ENCODE measurements at regions not wholly inside any gene's neighbourhood (a gene's known extent, or its start where the extent isn't known, plus 50 kb on each side); places are given as distances from the start of the nearest gene placed in this dataset.
"Not testable (repeated sequence)": the region's sequence is repeated elsewhere in the genome, so short reads cannot be mapped to it uniquely, and the experiment has no call there.

- no peaks in the 10 kb centered on the region for H3K9me3 ChIP-seq (ENCODE audit: low read depth, low read length)
- no peak overlapping the region for H3K9ac ChIP-seq (ENCODE audit: insufficient read length)
- DNase-seq (ENCODE audit: low read depth, low spot score) = no peak
- H3K27ac ChIP-seq = no peak overlapping the region
- no peaks in the 10 kb centered on the region for H3K36me3 ChIP-seq (ENCODE audit: insufficient read depth, low read length)
- H3K4me3 ChIP-seq = no peak overlapping the region
- no peak for TF ChIP-seq POLR2AphosphoS5 (IDR thresholded peaks at IDR 0.05; ENCODE audit: borderline replicate concordance, low read depth, low read length)
- TF ChIP-seq EZH2 (IDR thresholded peaks at IDR 0.05) = no peak
- no peak for TF ChIP-seq FOXP2 (optimal IDR thresholded peaks at IDR 0.05; ENCODE audit: control extremely low read depth, extremely low read length, insufficient read depth)
Observed at GRCh38 chr11:92451063-92451462, 226.4 kb downstream of the FAT3 start.

DNA sequence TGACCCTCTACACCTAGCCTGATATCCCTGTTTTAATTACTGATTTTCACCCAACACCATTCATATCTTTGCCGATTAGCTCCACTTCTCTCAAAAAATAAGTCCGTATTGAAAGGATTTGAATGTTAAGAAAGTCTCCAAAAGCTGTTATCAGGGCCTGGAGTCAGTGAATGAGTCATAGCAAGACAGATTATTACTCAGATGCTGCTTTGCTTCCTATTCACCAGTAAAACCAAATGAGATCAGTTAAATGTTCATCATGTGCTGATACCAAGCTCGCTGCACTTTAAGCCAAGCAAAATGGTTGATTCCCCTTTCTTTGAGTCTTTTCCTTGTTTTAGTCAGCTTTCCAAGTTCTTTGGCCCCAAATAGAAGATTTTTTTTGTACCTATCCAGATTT is 228.4 kb downstream of the FAT3 start:
- no peaks in the 10 kb centered on the region for H3K36me3 ChIP-seq (ENCODE audit: insufficient read depth, low read length)
- no peak overlapping the region for H3K9ac ChIP-seq (ENCODE audit: insufficient read length)
- TF ChIP-seq EZH2 (IDR thresholded peaks at IDR 0.05) (no peak), FOXP2 (optimal IDR thresholded peaks at IDR 0.05; ENCODE audit: control extremely low read depth, extremely low read length, insufficient read depth) (no peak), POLR2AphosphoS5 (IDR thresholded peaks at IDR 0.05; ENCODE audit: borderline replicate concordance, low read depth, low read length) (no peak)
- H3K4me3 ChIP-seq = no peak overlapping the region
- H3K9me3 ChIP-seq (ENCODE audit: low read depth, low read length) = no peaks in the 10 kb centered on the region
- H3K27ac ChIP-seq = no peak overlapping the region
- DNase-seq (ENCODE audit: low read depth, low spot score) = no peak

DNA sequence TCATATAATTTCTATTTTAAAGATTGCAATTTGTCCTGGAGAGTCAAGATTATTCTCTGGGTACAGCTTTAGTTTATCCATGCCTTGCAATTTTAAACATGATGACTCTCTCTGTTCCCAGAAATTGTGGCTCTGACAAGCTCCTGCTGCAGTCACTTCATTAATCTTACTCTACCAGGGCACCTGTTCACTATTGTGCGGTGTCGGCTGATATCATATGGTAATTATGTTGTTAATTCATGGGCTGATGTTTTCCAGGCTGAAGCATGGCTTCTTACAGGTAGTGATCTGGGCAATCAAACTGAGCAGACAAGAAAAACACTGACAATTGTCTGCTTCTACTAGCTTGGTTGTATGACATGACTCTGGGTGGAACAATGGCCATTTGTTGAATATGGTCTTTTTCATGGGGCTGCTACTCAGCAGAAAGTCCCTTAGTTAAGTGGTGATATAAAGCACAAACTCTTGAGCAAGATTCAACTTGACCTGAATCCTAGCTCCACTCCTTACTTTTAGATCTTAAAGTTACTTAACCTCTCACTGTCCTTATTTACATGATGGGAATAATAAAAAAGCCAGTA is 230.7 kb downstream of the FAT3 start:
- no peaks in the 10 kb centered on the region for H3K36me3 ChIP-seq (ENCODE audit: insufficient read depth, low read length)
- no peaks in the 10 kb centered on the region for H3K9me3 ChIP-seq (ENCODE audit: low read depth, low read length)
- no peak overlapping the region for H3K27ac ChIP-seq
- TF ChIP-seq FOXP2 (optimal IDR thresholded peaks at IDR 0.05; ENCODE audit: control extremely low read depth, extremely low read length, insufficient read depth) (no peak), POLR2AphosphoS5 (IDR thresholded peaks at IDR 0.05; ENCODE audit: borderline replicate concordance, low read depth, low read length) (no peak), EZH2 (IDR thresholded peaks at IDR 0.05) (no peak)
- H3K4me3 ChIP-seq = no peak overlapping the region
- DNase-seq (ENCODE audit: low read depth, low spot score) = no peak
- no peak overlapping the region for H3K9ac ChIP-seq (ENCODE audit: insufficient read length)

DNA sequence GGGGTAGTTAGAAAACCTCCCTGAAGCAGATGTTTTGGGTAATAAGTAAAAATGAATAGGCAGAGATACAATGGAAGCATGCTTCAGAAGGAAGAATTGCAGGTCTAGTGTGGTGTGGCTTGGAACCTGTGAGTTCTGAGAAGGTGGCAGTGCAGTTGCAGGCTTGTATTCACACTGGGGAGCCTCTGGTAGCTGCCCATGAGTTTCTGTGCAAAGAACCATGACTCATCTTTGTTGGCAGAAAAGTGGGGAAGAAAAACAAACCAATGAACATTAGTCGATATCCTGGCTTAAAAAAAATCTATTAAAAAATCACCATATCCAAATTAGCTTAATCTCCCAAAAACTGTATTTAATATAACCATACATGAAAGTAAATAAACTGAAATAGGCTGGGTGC is 232.6 kb downstream of the FAT3 start:
- no peak for TF ChIP-seq FOXP2 (optimal IDR thresholded peaks at IDR 0.05; ENCODE audit: control extremely low read depth, extremely low read length, insufficient read depth)
- no peak for TF ChIP-seq EZH2 (IDR thresholded peaks at IDR 0.05)
- no peak for TF ChIP-seq POLR2AphosphoS5 (IDR thresholded peaks at IDR 0.05; ENCODE audit: borderline replicate concordance, low read depth, low read length)
- H3K4me3 ChIP-seq = no peak overlapping the region
- DNase-seq (ENCODE audit: low read depth, low spot score) = no peak
- H3K36me3 ChIP-seq (ENCODE audit: insufficient read depth, low read length) = no peaks in the 10 kb centered on the region
- H3K9me3 ChIP-seq (ENCODE audit: low read depth, low read length) = no peaks in the 10 kb centered on the region
- H3K27ac ChIP-seq = no peak overlapping the region
- no peak overlapping the region for H3K9ac ChIP-seq (ENCODE audit: insufficient read length)

DNA sequence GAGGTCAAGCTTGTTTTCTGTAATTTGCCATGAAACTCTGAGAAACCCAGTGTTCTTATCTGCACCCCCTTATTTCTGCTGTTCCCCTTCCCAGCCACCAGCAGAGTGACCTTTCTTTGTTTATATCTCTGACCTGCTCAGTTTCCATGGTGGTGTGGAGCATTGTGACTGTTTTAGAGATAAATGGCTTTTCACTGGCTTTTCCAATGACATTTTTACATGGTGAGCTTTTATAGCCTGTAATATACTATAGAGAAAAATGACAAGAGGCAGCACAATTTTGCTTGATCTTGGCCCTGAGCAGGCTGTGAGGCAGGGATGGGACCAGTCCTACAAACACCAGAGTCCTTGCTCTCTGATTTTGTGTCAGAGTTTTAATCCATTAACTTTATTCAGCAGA is 233.9 kb downstream of the FAT3 start:
- no peak overlapping the region for H3K9ac ChIP-seq (ENCODE audit: insufficient read length)
- H3K27ac ChIP-seq = no peak overlapping the region
- no peak for DNase-seq (ENCODE audit: low read depth, low spot score)
- TF ChIP-seq FOXP2 (optimal IDR thresholded peaks at IDR 0.05; ENCODE audit: control extremely low read depth, extremely low read length, insufficient read depth) (no peak), EZH2 (IDR thresholded peaks at IDR 0.05) (no peak), POLR2AphosphoS5 (IDR thresholded peaks at IDR 0.05; ENCODE audit: borderline replicate concordance, low read depth, low read length) (no peak)
- H3K36me3 ChIP-seq (ENCODE audit: insufficient read depth, low read length) = no peaks in the 10 kb centered on the region
- H3K9me3 ChIP-seq (ENCODE audit: low read depth, low read length) = no peaks in the 10 kb centered on the region
- H3K4me3 ChIP-seq = no peak overlapping the region

DNA sequence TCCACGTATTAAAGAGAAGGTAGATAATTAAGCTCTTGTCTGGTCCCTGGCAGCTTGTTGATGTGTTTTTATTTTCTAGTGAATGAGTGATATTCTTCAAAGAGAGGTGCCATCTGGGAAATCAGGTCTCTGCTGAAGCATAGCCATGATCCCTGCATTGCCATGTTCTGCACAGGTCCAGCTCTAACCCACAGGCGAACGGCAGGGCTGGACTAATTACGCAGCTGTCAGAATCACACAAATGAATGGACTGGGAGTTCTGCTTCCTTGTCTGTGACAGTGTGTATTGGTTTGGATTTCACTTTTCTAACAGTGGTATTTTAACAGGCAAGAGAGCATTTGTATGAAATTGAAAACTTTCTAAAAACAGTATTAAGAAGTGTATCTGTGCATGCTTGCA is 235.6 kb downstream of the FAT3 start:
- TF ChIP-seq POLR2AphosphoS5 (IDR thresholded peaks at IDR 0.05; ENCODE audit: borderline replicate concordance, low read depth, low read length) (no peak), EZH2 (IDR thresholded peaks at IDR 0.05) (no peak), FOXP2 (optimal IDR thresholded peaks at IDR 0.05; ENCODE audit: control extremely low read depth, extremely low read length, insufficient read depth) (no peak)

DNA sequence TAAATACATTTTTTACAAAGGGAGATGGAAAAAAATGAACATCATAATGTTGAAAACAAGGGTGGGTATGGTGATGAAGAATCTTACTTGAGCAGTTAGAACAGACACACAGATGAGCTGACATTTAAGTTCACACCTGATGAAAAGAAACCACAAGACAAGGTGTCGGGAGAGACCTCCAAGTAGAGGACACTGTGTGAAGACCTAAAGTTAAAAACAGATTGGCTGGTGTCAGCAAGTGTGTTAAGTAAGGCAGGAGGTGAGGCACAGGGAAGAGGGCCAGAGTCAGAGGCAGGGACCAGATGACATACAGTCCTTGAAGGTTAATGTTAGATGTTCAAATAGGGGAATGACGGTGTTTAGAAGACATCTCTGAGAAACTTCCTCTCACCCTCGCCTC is 236.8 kb downstream of the FAT3 start:
- Histone ChIP-seq H3K9ac (ENCODE audit: insufficient read length) (no peak overlapping the region), H3K36me3 (ENCODE audit: insufficient read depth, low read length) (no peaks in the 10 kb centered on the region), H3K27ac (no peak overlapping the region), H3K9me3 (ENCODE audit: low read depth, low read length) (no peaks in the 10 kb centered on the region), H3K4me3 (no peak overlapping the region)
- no peak for DNase-seq (ENCODE audit: low read depth, low spot score)
- TF ChIP-seq FOXP2 (optimal IDR thresholded peaks at IDR 0.05; ENCODE audit: control extremely low read depth, extremely low read length, insufficient read depth) = no peak
- TF ChIP-seq POLR2AphosphoS5 (IDR thresholded peaks at IDR 0.05; ENCODE audit: borderline replicate concordance, low read depth, low read length) = no peak
- TF ChIP-seq EZH2 (IDR thresholded peaks at IDR 0.05) = no peak

More for the DNA sequence above, 235.6 kb downstream of the FAT3 start:
- no peaks in the 10 kb centered on the region for H3K36me3 ChIP-seq (ENCODE audit: insufficient read depth, low read length)
- H3K27ac ChIP-seq = no peak overlapping the region
- DNase-seq (ENCODE audit: low read depth, low spot score) = no peak
- no peak overlapping the region for H3K4me3 ChIP-seq
- no peaks in the 10 kb centered on the region for H3K9me3 ChIP-seq (ENCODE audit: low read depth, low read length)
- no peak overlapping the region for H3K9ac ChIP-seq (ENCODE audit: insufficient read length)

DNA sequence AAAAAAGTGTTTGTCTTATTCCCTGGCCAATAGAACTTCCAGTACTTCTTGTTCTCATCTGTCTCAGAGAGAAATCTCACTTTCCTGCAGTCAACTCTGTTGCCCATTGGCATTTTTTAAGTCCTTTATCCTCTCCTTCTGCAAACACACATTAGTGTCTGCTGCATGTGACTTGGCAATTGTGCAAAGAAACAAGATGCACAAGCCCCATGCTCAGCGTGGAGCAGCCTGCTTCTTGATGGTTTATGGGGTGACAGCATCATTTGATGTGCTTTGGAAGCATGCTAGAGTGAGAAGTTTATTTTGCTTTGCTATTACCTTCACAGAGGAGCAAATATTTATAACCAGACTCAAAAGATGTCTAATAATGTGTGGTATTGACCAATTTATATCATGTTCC is 238.2 kb downstream of the FAT3 start:
- TF ChIP-seq FOXP2 (optimal IDR thresholded peaks at IDR 0.05; ENCODE audit: control extremely low read depth, extremely low read length, insufficient read depth) (no peak), EZH2 (IDR thresholded peaks at IDR 0.05) (no peak), POLR2AphosphoS5 (IDR thresholded peaks at IDR 0.05; ENCODE audit: borderline replicate concordance, low read depth, low read length) (no peak)
- DNase-seq (ENCODE audit: low read depth, low spot score) = no peak
- Histone ChIP-seq H3K9me3 (ENCODE audit: low read depth, low read length) (no peaks in the 10 kb centered on the region), H3K36me3 (ENCODE audit: insufficient read depth, low read length) (no peaks in the 10 kb centered on the region), H3K4me3 (no peak overlapping the region), H3K27ac (no peak overlapping the region), H3K9ac (ENCODE audit: insufficient read length) (no peak overlapping the region)

DNA sequence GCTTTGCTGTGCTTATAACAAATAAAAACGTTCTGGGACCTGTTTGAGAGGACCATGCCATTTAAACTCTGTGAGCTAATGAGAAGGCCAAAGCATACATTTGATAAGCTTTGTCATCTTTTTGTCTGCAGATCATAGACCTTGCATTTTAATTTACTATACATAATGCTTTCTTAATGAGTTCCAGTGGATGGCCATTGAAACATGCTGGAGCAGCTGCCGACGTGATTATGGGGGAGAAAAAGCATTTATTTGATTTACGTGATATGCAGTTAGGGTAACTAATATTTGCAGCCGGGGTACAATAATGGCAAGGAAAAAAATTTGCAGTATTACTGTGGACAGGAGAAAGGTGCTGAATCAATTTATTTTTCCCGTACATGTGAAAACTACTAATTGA is 240.2 kb downstream of the FAT3 start:
- no peak for DNase-seq (ENCODE audit: low read depth, low spot score)
- Histone ChIP-seq H3K9me3 (ENCODE audit: low read depth, low read length) (no peaks in the 10 kb centered on the region), H3K36me3 (ENCODE audit: insufficient read depth, low read length) (no peaks in the 10 kb centered on the region), H3K9ac (ENCODE audit: insufficient read length) (no peak overlapping the region), H3K4me3 (no peak overlapping the region), H3K27ac (no peak overlapping the region)
- TF ChIP-seq POLR2AphosphoS5 (IDR thresholded peaks at IDR 0.05; ENCODE audit: borderline replicate concordance, low read depth, low read length) (no peak), FOXP2 (optimal IDR thresholded peaks at IDR 0.05; ENCODE audit: control extremely low read depth, extremely low read length, insufficient read depth) (no peak), EZH2 (IDR thresholded peaks at IDR 0.05) (no peak)

DNA sequence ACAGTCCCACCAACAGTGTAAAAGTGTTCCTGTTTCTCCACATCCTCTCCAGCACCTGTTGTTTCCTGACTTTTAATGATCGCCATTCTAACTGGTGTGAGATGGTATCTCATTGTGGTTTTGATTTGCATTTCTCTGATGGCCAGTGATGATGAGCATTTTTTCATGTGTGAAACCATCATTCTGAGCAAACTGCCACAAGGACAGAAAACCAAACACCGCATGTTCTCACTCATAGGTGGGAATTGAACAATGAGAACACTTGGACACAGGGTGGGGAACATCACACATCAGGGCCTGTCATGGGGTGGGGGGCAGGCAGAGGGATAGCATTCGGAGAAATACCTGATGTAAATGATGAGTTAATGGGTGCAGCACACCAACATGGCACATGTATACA is 240.8 kb downstream of the FAT3 start:
- not testable (repeated sequence) for H3K36me3 ChIP-seq (ENCODE audit: insufficient read depth, low read length); H3K9me3 ChIP-seq (ENCODE audit: low read depth, low read length); H3K9ac ChIP-seq (ENCODE audit: insufficient read length); H3K27ac ChIP-seq; H3K4me3 ChIP-seq; DNase-seq (ENCODE audit: low read depth, low spot score)

Measured in SK-N-MC (cell line).